Neural cell (in vitro differentiated cells): ENCODE measurements at regions not wholly inside any gene's neighbourhood (a gene's known extent, or its start where the extent isn't known, plus 50 kb on each side); places are given as distances from the start of the nearest gene placed in this dataset.

Experiments used
- H2AFZ ChIP-seq: fragments of 200-600, 300-800 bp; sonication (generic), shearing (Covaris generic); 2 replicates; pipeline ENCODE4 v1.6.0; 2014; ENCODE audit warnings: low read depth, mild to moderate bottlenecking, antibody characterized with exemption, low read length, moderate library complexity
- H3F3A ChIP-seq: fragments of 200-600 bp; shearing (Covaris generic); 2 replicates; pipeline ENCODE4 v1.6.1; 2016; ENCODE audit warnings: mild to moderate bottlenecking, moderate library complexity, mixed read lengths, antibody characterized with exemption, low read length; ENCODE audit not compliant: insufficient read depth, poor library complexity, severe bottlenecking
- H3K27ac ChIP-seq: fragments of 200-600, 300-800 bp; sonication (generic), shearing (Covaris generic); 2 replicates; pipeline ENCODE4 v1.5.1; 2014; ENCODE audit warnings: mild to moderate bottlenecking, low read length, moderate library complexity
- H3K27me3 ChIP-seq: fragments of 300-800, 200-600 bp; sonication (generic), shearing (Covaris generic); 2 replicates; pipeline ENCODE4 v1.6.0; 2014; ENCODE audit warnings: mild to moderate bottlenecking, low read depth, low read length, moderate library complexity; ENCODE audit not compliant: insufficient read depth
- H3K36me3 ChIP-seq: fragments of 300-800, 200-600 bp; sonication (generic), shearing (Covaris generic); 2 replicates; pipeline ENCODE4 v1.5.1; 2014; ENCODE audit warnings: mild to moderate bottlenecking, antibody characterized with exemption, low read length, moderate library complexity; ENCODE audit not compliant: insufficient read depth
- H3K4me2 ChIP-seq: fragments of 300-800, 200-600 bp; sonication (generic), shearing (Covaris generic); 2 replicates; pipeline ENCODE4 v1.6.0; 2014; ENCODE audit warnings: mild to moderate bottlenecking, low read length
- H3K4me3 ChIP-seq: fragments of 300-800, 200-600 bp; sonication (generic), shearing (Covaris generic); 2 replicates; pipeline ENCODE4 v1.5.1; 2014; ENCODE audit warnings: mild to moderate bottlenecking, low read length, moderate library complexity
- H3K79me2 ChIP-seq: fragments of 200-600 bp; shearing (Covaris generic); replicated peaks from 2 replicates; pipeline ENCODE4 v1.6.0; 2014; ENCODE audit warnings: mild to moderate bottlenecking, low read length, moderate library complexity; ENCODE audit not compliant: insufficient read depth
- H3K9ac ChIP-seq: fragments of 300-800, 200-600 bp; sonication (generic), shearing (Covaris generic); 2 replicates; pipeline ENCODE4 v1.6.1; 2016; ENCODE audit warnings: mild to moderate bottlenecking, low read length, mixed read lengths
- H3K9me2 ChIP-seq: fragments of 200-600 bp; shearing (Covaris generic); 2 replicates; pipeline ENCODE4 v1.6.1; 2016; ENCODE audit warnings: mild to moderate bottlenecking, low read length, mixed read lengths; ENCODE audit not compliant: insufficient read depth
- H3K9me3 ChIP-seq: fragments of 200-600, 300-800 bp; sonication (generic), shearing (Covaris generic); 2 replicates; pipeline ENCODE4 v1.6.1; 2016; ENCODE audit warnings: mild to moderate bottlenecking, mixed run types, low read length, moderate library complexity, mixed read lengths
- H4K20me1 ChIP-seq: fragments of 200-600 bp; shearing (Covaris generic); 2 replicates; pipeline ENCODE4 v1.6.1; 2016; ENCODE audit warnings: mild to moderate bottlenecking, mixed run types; ENCODE audit not compliant: insufficient read depth
- CTCF ChIP-seq: fragments of 450-650 bp; IDR thresholded peaks from 2 replicates; pipeline ENCODE4 v1.5.1; 2014; ENCODE audit warnings: antibody characterized with exemption, mild to moderate bottlenecking, moderate library complexity; ENCODE audit not compliant: poor library complexity, severe bottlenecking
- EP300 ChIP-seq: fragments of 450-650 bp; conservative IDR thresholded peaks from 2 replicates; pipeline ENCODE4 v1.6.1; 2014; ENCODE audit warnings: antibody characterized with exemption, mild to moderate bottlenecking, moderate library complexity; ENCODE audit not compliant: poor library complexity, severe bottlenecking
- EZH2 ChIP-seq: fragments of 200-600, 300-800 bp; shearing (Covaris generic), sonication (generic); IDR thresholded peaks from 2 replicates; pipeline ENCODE4 v1.6.1; 2014; ENCODE audit warnings: antibody characterized with exemption, low read length, borderline replicate concordance, mild to moderate bottlenecking; ENCODE audit not compliant: insufficient read depth, poor library complexity, severe bottlenecking
- MXI1 ChIP-seq: fragments of 450-650 bp; conservative IDR thresholded peaks from 2 replicates; pipeline ENCODE4 v1.6.1; 2014; ENCODE audit warnings: antibody characterized with exemption, mild to moderate bottlenecking; ENCODE audit not compliant: poor library complexity, severe bottlenecking
- POLR2AphosphoS5 ChIP-seq: IDR thresholded peaks from 2 replicates; pipeline ENCODE4 v1.6.1; 2012
- RAD21 ChIP-seq: fragments of 450-650 bp; conservative IDR thresholded peaks from 2 replicates; pipeline ENCODE4 v1.6.1; 2014; ENCODE audit warnings: antibody characterized with exemption, mild to moderate bottlenecking, moderate library complexity
- REST ChIP-seq: IDR thresholded peaks from 2 replicates; pipeline ENCODE4 v1.6.1; 2012; ENCODE audit warnings: borderline replicate concordance
- SMC3 ChIP-seq: fragments of 450-650 bp; conservative IDR thresholded peaks from 2 replicates; pipeline ENCODE4 v1.6.1; 2014; ENCODE audit warnings: antibody characterized with exemption, mild to moderate bottlenecking, moderate library complexity; ENCODE audit not compliant: poor library complexity
- TAF1 ChIP-seq: IDR thresholded peaks from 2 replicates; pipeline ENCODE4 v1.6.1; 2012; ENCODE audit warnings: low read depth

DNA sequence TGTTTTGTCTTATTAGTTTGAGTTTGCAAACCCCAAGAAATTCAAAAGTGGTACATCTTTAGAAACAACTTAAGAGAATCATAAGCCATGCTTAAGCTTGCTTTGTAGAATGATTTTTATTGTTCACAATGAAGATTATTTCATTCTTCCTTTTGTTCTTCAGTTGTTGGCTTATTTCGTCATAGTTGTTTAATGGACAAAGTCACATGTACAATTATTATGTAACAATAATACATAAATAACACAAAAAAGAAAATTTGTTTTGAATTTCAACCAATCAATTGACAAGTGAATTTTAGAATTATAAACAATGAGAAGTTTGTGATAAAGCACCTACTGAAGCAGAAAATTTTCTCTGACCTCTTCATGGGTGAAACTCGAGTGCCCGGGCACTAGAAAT is 111.8 kb upstream of the IGF1 start:
- Histone ChIP-seq H3K4me3 (no peak overlapping the region), H3K9me3 (no peaks in the 10 kb centered on the region), H4K20me1 (no peaks in the 10 kb centered on the region), H3K27ac (no peak overlapping the region), H3F3A (no peaks in the 10 kb centered on the region), H3K9me2 (no peaks in the 10 kb centered on the region), H3K79me2 (no peaks in the 10 kb centered on the region), H3K36me3 (no peaks in the 10 kb centered on the region), H3K27me3 (no peaks in the 10 kb centered on the region), H3K9ac (no peak overlapping the region), H2AFZ (no peak overlapping the region), H3K4me2 (no peak overlapping the region)
- no peak for TF ChIP-seq CTCF
- no peak for TF ChIP-seq REST
- TF ChIP-seq TAF1, result no peak
- TF ChIP-seq POLR2AphosphoS5, result no peak
- TF ChIP-seq SMC3, result no peak
- no peak for TF ChIP-seq EP300
- TF ChIP-seq EZH2, result no peak
- no peak for TF ChIP-seq RAD21
- TF ChIP-seq MXI1, result no peak

- Histone ChIP-seq H3K9me2 (no peaks in the 10 kb centered on the region), H3K79me2 (no peaks in the 10 kb centered on the region), H2AFZ (no peak overlapping the region), H4K20me1 (no peaks in the 10 kb centered on the region), H3K27ac (no peak overlapping the region), H3K36me3 (no peaks in the 10 kb centered on the region), H3K9ac (no peak overlapping the region), H3K4me2 (no peak overlapping the region), H3K27me3 (no peaks in the 10 kb centered on the region), H3K4me3 (no peak overlapping the region), H3K9me3 (no peaks in the 10 kb centered on the region), H3F3A (no peaks in the 10 kb centered on the region)
- TF ChIP-seq RAD21 (no peak), MXI1 (no peak), CTCF (no peak), TAF1 (no peak), REST (no peak), POLR2AphosphoS5 (no peak), SMC3 (no peak), EP300 (no peak), EZH2 (no peak)
These were observed 92.9 kb upstream of the IGF1 start for GRCh38 chr12:102573237-102573636.
